Right hindlimb (tissue), 1 donor: ENCODE measurements at regions not wholly inside any gene's neighbourhood (a gene's known extent, or its start where the extent isn't known, plus 50 kb on each side); places are given as distances from the start of the nearest gene placed in this dataset.

ENCODE experiments used
- DNase-seq: peaks from one replicate; pipeline ENCODE4 v3.0.0-alpha.2; 2018

- DNase-seq = no peak
These were observed 687.3 kb downstream of the TLE4 start for GRCh38 chr9:80259079-80259478.

GRCh38 chr9:80251778-80252177 lies 680.0 kb downstream of the TLE4 start:
- DNase-seq = no peak

DNA sequence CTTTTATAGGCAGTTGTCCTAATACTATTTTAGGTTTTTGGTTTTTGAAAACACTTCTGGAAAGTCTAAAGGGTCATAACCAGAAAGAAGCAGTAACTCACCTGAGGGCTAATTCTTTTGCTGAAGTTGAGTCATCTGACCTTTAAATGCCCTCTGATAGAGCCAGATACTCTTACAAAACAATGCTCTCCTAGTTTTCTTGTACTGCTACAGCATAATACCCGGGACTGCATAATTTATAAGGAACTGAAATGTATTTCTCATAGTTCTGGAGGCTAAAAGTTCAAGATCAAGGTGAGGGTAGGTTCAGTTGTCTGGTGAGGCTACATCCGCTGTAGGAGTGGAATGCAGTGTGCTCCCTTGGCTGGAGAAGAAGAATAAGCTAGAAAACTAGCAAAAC lies 670.3 kb downstream of the TLE4 start:
- DNase-seq = no peak

- DNase-seq = no peak
These were observed 664.0 kb downstream of the TLE4 start for GRCh38 chr9:80235752-80236151.

DNA sequence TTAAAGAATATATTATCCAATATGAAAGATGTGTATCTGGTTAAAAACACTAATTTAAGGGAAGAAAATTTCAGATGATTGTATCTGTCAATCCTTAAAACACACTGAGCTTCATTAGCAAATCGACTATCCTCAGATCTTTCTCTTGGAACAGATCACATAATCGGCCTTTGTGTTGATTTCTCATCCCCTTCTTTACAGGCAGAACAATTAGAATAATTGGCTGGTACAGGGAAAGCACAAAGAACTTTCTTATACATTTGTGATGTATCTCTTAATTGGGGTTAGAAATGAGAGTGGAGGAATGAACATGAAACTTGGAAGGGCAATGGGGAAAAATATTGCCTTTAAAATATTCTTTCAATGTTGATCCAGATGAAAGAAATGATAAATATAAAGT lies 662.1 kb downstream of the TLE4 start:
- no peak for DNase-seq

DNA sequence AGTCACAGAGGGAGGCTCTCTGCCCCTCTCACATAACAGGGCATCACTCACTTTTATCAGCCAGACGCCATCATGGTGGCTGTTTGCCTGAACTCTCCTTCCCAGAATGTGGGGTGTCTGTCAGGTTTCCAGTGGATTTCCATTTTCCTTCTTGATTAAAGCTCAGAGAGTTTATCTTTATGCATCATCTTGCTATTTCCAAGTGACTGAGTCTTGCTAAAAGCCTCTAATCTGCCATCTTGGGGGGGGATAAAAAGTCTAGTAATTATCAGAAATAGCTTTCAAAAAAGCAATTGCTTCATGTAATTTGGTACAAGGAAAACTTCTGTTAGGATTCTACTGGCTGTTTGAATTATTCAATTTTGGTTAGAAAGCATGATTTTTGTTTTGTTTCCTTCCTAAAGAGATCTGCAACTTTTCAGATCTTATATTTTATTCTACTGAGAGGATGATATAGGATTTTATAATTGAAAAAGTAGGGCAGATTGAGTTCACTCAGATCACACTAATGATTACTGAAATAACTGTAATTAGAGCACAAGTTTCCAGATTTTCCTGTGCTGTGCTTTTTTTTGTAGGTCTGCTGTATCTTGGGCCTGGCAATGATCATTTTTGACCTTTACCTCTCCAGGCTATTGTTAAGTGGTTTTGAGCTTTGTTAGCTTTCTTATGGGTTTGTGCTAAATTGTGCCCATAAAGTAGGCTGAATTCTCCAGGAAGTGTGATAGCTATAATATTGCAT lies 661.5 kb downstream of the TLE4 start:
- DNase-seq = no peak

DNA sequence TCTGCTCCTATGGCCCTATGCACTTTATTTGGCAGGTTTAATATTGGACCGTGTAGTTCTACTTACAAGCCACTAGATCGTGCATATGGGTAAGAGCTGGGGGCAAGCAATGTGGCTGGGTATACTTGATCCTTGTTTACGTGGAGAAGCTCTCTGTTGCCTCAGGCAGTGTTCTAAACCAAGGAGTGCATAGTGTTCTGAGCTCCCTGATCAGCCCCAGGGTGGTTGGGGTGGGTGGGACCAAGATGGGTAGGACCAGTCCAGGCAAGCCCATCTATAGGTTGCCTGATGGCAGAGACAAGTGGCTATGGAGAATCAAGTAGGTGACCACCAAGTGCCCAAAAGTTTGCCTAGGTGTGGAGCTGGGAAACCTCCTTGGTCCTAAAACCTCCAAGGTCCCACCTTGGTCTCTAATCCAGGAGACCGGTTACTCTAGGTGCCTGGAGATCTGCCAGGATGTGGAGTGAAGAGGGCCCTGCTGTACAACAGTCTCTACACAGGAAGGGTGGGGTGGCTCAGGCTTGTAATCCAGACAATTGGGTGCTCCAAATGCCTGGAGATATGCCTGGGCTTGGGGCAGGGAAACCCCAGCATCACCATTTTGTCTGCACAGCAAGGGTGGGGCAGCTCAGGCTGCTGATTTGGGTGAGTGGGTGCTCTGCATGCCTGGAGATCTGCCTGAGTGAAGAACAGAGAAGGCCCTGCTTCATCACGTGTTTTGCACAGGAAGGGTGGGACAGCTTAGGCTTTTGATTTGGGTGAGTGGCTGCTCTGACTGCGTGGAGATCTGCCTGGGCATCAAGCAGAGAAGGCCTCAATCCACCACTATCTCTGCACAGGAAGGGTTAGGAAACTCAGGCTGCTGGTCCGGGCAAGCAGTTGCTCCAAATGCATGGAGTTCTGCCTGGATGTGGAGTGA lies 659.8 kb downstream of the TLE4 start:
- DNase-seq = no peak

GRCh38 chr9:80223897-80224296 lies 652.1 kb downstream of the TLE4 start:
- no peak for DNase-seq

- no peak for DNase-seq
These were observed 650.9 kb downstream of the TLE4 start for GRCh38 chr9:80222466-80223169.

DNA sequence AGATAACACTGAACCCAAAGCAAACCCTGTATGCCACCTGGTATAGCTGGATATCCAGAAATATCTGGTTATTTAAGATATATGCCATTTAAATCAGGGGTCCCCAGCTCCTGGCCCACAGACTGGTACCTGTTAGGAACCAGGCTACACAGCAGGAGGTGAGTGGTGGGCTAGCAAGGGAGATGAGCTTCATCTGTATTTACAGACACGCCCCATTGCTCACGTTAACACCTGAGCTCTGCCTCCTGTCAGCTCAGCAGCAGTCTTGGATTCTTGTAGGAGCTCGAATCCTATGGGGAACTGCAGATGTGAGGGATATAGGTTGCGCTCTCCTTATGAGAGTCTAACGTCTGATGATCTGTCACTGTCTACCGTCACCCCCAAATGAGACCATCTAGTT lies 646.6 kb downstream of the TLE4 start:
- no peak for DNase-seq

DNA sequence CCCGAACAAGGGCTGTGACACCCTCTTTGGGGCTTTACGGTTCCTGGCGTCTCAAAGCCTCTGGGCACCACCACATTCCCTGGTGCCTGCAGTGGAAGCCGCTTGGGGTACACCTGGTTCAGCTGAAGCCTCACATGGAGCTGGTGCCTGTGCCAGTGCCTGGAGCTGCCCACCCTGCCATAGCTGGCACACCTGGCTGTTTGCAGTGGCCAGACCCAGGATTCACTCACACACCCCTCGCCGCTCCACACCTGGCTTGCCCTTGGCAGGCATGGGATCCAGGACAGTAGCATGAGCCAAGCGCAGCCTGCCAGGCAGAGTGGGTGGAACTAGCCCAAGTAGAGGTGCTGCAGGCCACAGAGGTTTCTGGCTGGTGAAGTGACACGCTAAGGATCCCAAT lies 641.8 kb downstream of the TLE4 start:
- no peak for DNase-seq

DNA sequence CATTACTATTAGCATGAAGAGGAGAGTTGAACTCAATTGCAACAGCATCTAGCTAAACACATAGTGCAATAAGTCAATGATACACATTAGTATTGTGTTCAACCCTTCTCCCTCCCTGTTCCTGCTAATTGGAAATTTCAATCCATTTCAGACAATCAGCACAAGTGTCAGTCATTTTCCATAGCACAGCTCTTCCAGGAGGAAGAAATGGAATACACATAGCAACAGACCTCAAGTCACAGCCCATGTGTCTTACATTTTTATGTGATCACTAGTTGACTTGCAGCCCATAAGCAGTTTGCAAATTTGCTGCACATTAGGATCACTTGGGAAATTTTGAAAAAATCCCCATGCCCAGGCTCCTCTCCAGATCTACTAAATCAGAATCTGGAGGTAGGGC lies 636.9 kb downstream of the TLE4 start:
- no peak for DNase-seq

DNA sequence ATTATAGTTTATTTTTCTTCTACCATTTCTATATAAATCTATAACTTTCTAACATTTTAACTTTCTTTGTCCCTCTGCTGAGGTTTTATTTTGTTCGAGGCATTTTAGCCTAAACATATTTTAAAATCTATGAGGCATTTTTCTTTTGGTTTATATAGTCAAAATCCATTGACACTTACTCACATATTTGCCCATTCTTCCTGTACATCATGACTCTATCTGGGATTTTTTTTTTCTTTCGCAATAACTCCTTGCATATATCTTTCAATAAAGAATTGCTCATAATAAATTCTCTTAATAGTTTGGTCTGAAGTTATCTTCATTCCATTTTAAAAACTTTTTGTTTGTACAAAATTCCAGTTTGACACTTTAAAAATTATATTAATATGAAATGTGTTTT lies 632.3 kb downstream of the TLE4 start:
- no peak for DNase-seq

DNA sequence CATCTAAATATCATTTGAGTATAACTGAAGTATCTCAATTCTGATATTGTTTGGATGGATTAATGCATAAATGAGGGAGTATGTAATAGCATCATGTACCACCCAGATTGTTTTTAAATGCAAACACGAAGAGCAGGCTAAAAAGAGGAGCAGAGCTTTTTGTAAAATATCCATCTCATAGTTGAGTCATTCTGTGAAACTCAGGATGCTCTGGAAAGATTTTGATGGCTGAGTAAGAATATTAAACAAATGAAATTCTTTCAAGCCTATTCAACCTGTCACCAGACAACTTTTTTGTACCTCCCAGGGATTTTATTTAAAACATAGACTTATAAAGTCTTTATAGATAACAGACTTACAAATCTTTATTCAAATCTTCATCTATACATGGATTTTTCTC lies 625.9 kb downstream of the TLE4 start:
- no peak for DNase-seq

DNA sequence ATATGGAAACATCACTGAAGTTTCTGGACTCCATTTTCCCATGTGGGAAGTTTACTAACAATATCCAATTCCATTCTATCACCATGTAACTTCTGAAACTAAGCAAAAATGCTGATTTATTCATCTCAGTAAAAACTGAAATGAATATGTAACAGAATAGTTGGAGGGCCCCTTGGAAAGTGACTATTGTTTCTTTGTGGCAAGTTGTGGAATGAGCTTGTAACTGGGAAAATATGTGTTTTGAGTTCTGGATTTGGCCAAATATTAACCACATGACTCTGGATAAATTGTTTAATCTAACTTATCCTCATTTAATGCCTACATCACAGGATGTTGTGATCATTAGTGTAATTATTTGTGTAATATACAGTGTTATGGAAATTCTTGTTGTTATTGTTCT lies 619.3 kb downstream of the TLE4 start:
- no peak for DNase-seq

GRCh38 chr9:80188579-80188978 lies 616.8 kb downstream of the TLE4 start:
- DNase-seq = no peak

DNA sequence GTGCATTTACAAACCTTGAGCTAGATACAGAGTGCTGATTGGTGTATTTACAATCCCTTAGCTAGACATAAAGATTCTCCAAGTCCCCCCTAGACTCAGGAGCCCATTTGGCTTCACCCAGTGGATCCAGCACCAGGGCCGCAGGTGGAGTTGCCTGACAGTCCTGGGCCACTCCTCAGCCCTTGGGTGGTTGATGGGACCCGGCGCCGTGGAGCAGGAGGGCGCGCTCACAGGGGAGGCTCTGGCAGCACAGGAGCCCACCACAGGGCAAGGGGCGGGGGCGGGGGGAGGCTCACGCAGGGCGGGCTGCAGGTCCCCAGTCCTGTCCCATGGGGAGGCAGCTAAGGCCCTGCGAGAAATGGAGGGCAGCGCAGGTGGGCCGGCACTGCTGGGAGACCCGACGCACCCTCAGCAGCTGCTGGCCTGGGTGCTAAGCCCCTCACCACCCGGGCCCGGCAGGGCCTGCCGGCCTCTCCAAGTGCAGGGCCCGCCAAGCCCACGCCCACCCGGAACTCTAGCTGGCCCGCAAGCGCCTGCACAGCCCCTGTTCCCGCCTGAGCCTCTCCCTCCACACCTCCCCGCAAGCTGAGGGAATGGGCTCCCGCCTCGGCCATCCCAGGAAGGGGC lies 613.5 kb downstream of the TLE4 start:
- no peak for DNase-seq

GRCh38 chr9:80177949-80178480 lies 606.2 kb downstream of the TLE4 start:
- no peak for DNase-seq

DNA sequence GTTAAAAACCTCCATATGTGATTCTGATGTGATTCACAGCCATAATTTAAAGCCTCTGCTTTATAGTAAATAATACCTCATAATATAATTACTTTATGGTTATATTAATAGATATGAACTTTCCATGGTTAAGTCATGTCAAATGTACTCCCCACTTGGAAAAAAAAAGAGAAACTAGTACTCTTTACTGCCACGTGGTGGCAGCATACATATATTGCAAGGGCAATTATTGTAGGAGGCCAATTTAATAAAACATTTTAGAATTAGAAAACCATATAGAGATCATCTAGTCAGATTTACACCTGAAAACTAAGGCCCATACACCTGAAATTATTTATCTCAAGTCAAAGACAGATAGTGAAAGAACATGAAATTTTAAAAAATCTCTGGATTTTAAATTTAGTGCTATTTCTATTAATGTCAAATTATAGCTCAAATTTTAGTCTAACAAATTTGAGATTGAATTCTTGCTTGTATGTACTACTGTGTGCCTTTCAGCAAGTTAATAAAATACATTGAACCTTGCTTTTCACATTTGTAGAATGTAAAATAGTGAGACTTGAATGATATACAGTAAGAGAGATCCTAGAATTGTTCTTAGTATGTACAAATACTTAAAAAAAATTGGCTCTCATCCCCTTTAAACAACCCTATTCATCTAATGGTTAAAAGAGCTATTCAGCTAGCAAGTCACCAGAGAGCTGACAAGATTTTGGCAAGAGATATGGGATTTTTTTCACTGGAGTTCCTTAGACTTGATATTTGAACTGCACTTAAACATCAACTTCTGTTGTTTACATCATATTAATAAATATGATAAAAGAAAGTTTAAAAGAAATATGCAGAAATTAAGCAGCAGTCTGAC lies 603.8 kb downstream of the TLE4 start:
- DNase-seq = no peak

- no peak for DNase-seq
These were observed 592.1 kb downstream of the TLE4 start for GRCh38 chr9:80163889-80164288.

- DNase-seq = no peak
These were observed 586.9 kb downstream of the TLE4 start for GRCh38 chr9:80158554-80159170.
